SK-N-DZ (cell line): ENCODE measurements at regions not wholly inside any gene's neighbourhood (a gene's known extent, or its start where the extent isn't known, plus 50 kb on each side); places are given as distances from the start of the nearest gene placed in this dataset.

Experiments used
- DNase-seq: peaks from one replicate; pipeline ENCODE4 v3.0.0-alpha.2; 2015; ENCODE audit warnings: low spot score

- DNase-seq = no peak
These were observed 429.9 kb downstream of the DAD1 start for GRCh38 chr14:22159099-22159498.

- DNase-seq = no peak
These were observed 430.5 kb downstream of the DAD1 start for GRCh38 chr14:22158560-22158959.

- no peak for DNase-seq
These were observed 433.5 kb downstream of the DAD1 start for GRCh38 chr14:22155571-22155970.

- no peak for DNase-seq
These were observed 436.1 kb downstream of the DAD1 start for GRCh38 chr14:22152903-22153302.

- no peak for DNase-seq
These were observed 436.7 kb downstream of the DAD1 start for GRCh38 chr14:22152161-22152870.

GRCh38 chr14:22151121-22151520 is 437.9 kb downstream of the DAD1 start:
- no peak for DNase-seq

- DNase-seq = no peak
These were observed 440.0 kb downstream of the DAD1 start for GRCh38 chr14:22149058-22149457.

- DNase-seq = no peak
These were observed 441.3 kb downstream of the DAD1 start for GRCh38 chr14:22147716-22148115.

GRCh38 chr14:22143363-22143762 is 445.7 kb downstream of the DAD1 start:
- no peak for DNase-seq

GRCh38 chr14:22140633-22141032 is 448.4 kb downstream of the DAD1 start:
- DNase-seq = no peak

GRCh38 chr14:22131749-22132476 is 457.1 kb downstream of the DAD1 start:
- DNase-seq = no peak

- no peak for DNase-seq
These were observed 450.5 kb upstream of the OR4E1 start for GRCh38 chr14:22124073-22124613.

- DNase-seq = no peak
These were observed 449.4 kb upstream of the OR4E1 start for GRCh38 chr14:22122829-22123560.

GRCh38 chr14:22122227-22122818 is 448.7 kb upstream of the OR4E1 start:
- no peak for DNase-seq

GRCh38 chr14:22118899-22119477 is 445.4 kb upstream of the OR4E1 start:
- no peak for DNase-seq

GRCh38 chr14:22113401-22113800 is 439.8 kb upstream of the OR4E1 start:
- DNase-seq = no peak

GRCh38 chr14:22112004-22112403 is 438.4 kb upstream of the OR4E1 start:
- no peak for DNase-seq

- no peak for DNase-seq
These were observed 434.1 kb upstream of the OR4E1 start for GRCh38 chr14:22107753-22108152.

GRCh38 chr14:22106700-22107697 is 433.4 kb upstream of the OR4E1 start:
- DNase-seq = no peak

- DNase-seq = no peak
These were observed 432.0 kb upstream of the OR4E1 start for GRCh38 chr14:22105624-22106006.
